Bronchial epithelial cell (primary cell): ENCODE measurements at regions not wholly inside any gene's neighbourhood (a gene's known extent, or its start where the extent isn't known, plus 50 kb on each side); places are given as distances from the start of the nearest gene placed in this dataset.

Experiments used
- DNase-seq: peaks from one replicate; pipeline ENCODE4 v3.0.0-alpha.2; 2010; ENCODE audit warnings: low read depth
- FAIRE-seq: peaks from 2 replicates; lab custom pipeline; 2011; peaks lifted over from hg19 to GRCh38; lab: Jason Lieb, UNC
- H3K27me3 ChIP-seq: 2 replicates; pipeline ENCODE4 v1.5.1; 2011; ENCODE audit warnings: low read length; ENCODE audit not compliant: control insufficient read depth, insufficient read depth
- H3K36me3 ChIP-seq: 2 replicates; pipeline ENCODE4 v1.5.1; 2011; ENCODE audit warnings: low read length; ENCODE audit not compliant: control insufficient read depth, insufficient read depth
- H3K4me3 ChIP-seq: 2 replicates; pipeline ENCODE4 v1.5.1; 2011; ENCODE audit warnings: mild to moderate bottlenecking, low read depth, low read length, control low read depth
- TF ChIP-seq, protein P1 (sequence below): IDR thresholded peaks from 2 replicates; pipeline ENCODE4 v1.5.1; 2011; ENCODE audit warnings: mild to moderate bottlenecking, moderate library complexity, low read length, control low read depth, inconsistent platforms; ENCODE audit not compliant: insufficient read depth, severe bottlenecking

DNA sequence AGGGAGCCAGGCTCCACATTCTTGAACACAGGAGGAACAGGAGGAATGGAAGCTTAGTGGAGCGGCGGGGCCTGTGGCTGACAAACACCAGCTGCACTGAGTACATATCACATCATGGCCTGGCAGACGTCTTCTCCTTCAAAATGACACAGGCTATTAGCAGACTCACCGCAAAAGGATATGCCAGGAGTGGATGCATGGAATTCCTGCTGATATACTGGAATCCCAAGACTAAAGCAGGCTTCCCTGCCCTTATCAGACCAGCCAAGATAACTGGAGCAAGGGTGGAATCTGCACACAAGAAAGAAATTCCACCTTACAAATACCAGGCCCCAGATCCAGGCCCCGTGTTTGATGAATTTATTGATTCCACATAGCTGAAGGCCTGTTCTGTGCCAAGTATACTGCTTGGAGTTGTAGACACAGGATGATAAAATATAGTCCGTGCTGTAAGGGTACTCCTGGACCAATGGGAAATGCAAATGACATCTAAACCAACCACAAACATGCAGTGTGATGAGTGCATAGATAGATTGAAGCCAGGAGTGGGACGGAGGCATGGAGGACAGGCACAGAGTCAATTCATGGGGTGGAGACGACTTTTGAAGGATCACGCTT, 480.5 kb upstream of the ZMIZ1 start:
- TF ChIP-seq, protein P1, sequence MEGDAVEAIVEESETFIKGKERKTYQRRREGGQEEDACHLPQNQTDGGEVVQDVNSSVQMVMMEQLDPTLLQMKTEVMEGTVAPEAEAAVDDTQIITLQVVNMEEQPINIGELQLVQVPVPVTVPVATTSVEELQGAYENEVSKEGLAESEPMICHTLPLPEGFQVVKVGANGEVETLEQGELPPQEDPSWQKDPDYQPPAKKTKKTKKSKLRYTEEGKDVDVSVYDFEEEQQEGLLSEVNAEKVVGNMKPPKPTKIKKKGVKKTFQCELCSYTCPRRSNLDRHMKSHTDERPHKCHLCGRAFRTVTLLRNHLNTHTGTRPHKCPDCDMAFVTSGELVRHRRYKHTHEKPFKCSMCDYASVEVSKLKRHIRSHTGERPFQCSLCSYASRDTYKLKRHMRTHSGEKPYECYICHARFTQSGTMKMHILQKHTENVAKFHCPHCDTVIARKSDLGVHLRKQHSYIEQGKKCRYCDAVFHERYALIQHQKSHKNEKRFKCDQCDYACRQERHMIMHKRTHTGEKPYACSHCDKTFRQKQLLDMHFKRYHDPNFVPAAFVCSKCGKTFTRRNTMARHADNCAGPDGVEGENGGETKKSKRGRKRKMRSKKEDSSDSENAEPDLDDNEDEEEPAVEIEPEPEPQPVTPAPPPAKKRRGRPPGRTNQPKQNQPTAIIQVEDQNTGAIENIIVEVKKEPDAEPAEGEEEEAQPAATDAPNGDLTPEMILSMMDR: no peak
- no peak for DNase-seq
- no peak for FAIRE-seq
- no peak overlapping the region for H3K4me3 ChIP-seq
- H3K36me3 ChIP-seq: no peaks in the 10 kb centered on the region
- peaks cover 4% of the 10 kb centered on the region for H3K27me3 ChIP-seq

DNA sequence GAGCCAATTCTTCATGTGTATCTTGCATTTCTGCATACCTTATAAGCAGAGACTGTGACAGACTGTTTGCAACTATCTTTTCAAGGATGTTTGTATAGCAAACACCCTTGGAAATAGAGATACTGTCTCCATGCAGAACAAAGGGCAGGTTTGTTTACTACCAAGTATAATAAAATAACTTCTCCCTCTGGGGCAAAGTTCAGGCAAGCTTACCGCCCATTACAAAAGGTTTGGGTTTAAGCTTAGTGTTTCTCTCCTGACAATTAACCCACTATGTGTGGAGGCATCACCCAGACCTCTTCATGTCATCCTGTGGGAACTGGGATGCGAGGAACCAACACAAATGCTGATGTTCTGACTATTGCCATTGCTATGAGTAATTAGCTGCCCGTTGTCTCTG, 479.1 kb upstream of the ZMIZ1 start:
- Histone ChIP-seq H3K36me3 (no peaks in the 10 kb centered on the region), H3K27me3 (peaks cover 2% of the 10 kb centered on the region), H3K4me3 (no peak overlapping the region)
- no peak for DNase-seq
- TF ChIP-seq, protein P1: no peak
- no peak for FAIRE-seq

DNA sequence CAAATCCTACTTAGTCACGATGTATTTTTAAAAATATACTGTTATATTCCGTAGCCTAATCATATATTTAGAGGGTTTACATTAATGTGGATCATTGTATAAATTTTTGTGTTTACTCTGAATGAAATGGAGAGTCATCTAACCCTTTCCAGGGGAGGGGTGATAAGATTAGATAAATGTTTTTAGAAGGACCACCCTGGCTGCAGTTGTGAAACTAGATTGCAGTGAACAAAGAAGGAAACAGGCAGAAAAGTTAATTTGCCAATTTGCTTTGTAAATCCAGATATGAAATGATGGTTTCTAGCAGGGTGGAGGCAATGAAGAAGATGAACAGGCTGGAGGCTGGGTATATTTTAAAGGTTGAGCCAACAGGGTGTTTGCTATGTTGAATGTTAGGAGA, 477.7 kb upstream of the ZMIZ1 start:
- Histone ChIP-seq H3K36me3 (no peaks in the 10 kb centered on the region), H3K27me3 (peaks cover 2% of the 10 kb centered on the region), H3K4me3 (no peak overlapping the region)
- no peak for FAIRE-seq
- no peak for DNase-seq
- TF ChIP-seq, protein P1: no peak

DNA sequence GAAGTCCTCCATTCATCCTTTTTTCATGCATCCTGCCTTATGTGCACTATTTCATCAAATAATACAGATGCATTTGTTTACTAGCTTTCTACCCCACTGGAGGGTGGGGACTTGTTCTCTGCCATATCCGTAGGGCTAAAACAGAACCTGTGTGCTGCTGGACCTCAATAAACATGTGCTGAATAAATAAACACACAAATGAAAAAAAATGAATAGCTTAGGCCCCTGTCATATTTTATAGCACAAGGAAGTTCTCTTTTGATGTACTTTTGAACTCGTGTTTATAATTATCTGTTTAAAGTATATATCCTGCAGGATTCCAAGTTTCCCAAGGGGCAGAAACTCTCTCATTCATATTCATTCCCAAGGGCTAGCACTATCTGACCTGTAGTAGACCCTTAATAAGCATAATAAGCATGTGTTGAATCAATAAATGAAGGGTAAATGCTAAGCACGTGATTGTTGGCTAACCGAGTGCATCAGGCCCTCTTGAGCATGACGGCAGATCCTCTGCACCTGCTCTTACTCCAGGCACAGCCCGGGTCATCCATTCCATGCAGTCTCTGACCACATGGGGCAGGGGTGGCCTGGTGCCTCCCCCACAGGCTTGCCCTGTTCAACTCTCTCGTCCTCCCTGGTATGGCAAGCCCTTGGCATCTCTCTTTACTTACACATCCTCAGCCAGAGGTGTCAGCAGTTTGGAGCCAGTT, 474.1 kb upstream of the ZMIZ1 start:
- Histone ChIP-seq H3K36me3 (no peaks in the 10 kb centered on the region), H3K27me3 (peaks cover 4% of the 10 kb centered on the region), H3K4me3 (no peak overlapping the region)
- DNase-seq: no peak
- FAIRE-seq: no peak
- TF ChIP-seq, protein P1: no peak

DNA sequence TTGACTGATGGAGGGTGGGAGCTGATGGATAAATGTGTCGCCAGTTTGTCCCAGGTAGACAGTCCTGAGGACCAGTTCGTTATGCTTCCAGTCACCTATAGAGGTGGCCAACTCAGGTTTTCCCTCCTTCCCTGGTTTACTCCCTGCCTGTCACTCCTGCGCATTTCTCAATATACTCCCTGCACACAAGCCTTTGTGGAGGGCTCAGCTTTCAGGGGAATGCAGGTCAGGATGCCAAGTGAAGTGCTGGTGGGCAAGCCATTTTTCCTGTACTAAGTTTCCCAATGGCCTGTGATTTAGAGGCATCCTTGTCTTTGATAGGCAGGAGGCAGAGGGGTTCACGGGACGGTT, 473.5 kb upstream of the ZMIZ1 start:
- TF ChIP-seq, protein P1: no peak
- FAIRE-seq (no peak), DNase-seq (no peak)
- no peaks in the 10 kb centered on the region for H3K36me3 ChIP-seq
- H3K27me3 ChIP-seq: peaks cover 4% of the 10 kb centered on the region
- no peak overlapping the region for H3K4me3 ChIP-seq
